ENCODE measurements at regions not wholly inside any gene's neighbourhood (a gene's known extent, or its start where the extent isn't known, plus 50 kb on each side); places are given as distances from the start of the nearest gene placed in this dataset.

DNA sequence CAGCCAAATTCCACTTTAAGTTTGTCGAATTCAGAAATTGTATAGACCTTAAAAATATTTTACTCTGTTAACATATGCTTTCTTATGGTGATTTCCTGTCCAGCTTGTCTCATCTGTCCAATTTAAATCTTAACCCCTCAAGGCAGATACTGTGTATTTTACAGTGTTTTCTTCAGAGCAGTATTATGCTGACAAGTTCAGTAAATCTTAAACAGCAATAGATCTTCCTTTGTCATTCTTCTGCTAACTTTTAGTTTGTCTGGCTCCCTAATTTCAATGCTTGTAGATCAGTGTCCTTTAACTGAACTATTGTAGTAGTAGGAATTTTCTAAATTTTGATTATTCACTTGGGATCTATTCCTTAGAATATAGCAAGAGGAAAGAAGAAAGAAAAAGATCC lies 52.8 kb upstream of the MEIS1 start:
- no peaks in the 10 kb centered on the region for H3K9me3 ChIP-seq (ENCODE audit: insufficient read depth, low read depth, low read length)
- H2AFZ ChIP-seq (ENCODE audit: low read length), result no peak overlapping the region
- no peaks in the 10 kb centered on the region for H3K9me2 ChIP-seq (replicated peaks; ENCODE audit: low read depth, low read length)
- no peak for TF ChIP-seq EZH2phosphoT487 (IDR thresholded peaks at IDR 0.05; ENCODE audit: borderline replicate concordance)
- TF ChIP-seq, protein P1, sequence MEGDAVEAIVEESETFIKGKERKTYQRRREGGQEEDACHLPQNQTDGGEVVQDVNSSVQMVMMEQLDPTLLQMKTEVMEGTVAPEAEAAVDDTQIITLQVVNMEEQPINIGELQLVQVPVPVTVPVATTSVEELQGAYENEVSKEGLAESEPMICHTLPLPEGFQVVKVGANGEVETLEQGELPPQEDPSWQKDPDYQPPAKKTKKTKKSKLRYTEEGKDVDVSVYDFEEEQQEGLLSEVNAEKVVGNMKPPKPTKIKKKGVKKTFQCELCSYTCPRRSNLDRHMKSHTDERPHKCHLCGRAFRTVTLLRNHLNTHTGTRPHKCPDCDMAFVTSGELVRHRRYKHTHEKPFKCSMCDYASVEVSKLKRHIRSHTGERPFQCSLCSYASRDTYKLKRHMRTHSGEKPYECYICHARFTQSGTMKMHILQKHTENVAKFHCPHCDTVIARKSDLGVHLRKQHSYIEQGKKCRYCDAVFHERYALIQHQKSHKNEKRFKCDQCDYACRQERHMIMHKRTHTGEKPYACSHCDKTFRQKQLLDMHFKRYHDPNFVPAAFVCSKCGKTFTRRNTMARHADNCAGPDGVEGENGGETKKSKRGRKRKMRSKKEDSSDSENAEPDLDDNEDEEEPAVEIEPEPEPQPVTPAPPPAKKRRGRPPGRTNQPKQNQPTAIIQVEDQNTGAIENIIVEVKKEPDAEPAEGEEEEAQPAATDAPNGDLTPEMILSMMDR (conservative IDR thresholded peaks at IDR 0.05; ENCODE audit: low read length), result no peak
- no peaks in the 10 kb centered on the region for H3K27me3 ChIP-seq (ENCODE audit: insufficient read depth, low read length, poor library complexity, severe bottlenecking)
- H3K4me1 ChIP-seq (ENCODE audit: insufficient read depth, low read length, poor library complexity, severe bottlenecking), result no peaks in the 10 kb centered on the region
- no peaks in the 10 kb centered on the region for H3F3A ChIP-seq (ENCODE audit: low read depth)
- H3K4me3 ChIP-seq (ENCODE audit: low read length, poor library complexity, severe bottlenecking), result no peak overlapping the region
- no peaks in the 10 kb centered on the region for H4K20me1 ChIP-seq (ENCODE audit: insufficient read depth, low read length, poor library complexity, severe bottlenecking)
- no peak overlapping the region for H3K4me2 ChIP-seq (ENCODE audit: low read depth, low read length, poor library complexity, severe bottlenecking)
- H3K9ac ChIP-seq (ENCODE audit: low read depth, low read length, poor library complexity, severe bottlenecking), result no peak overlapping the region
- no peaks in the 10 kb centered on the region for H3K36me3 ChIP-seq (ENCODE audit: insufficient read depth, low read length)
- H3K79me2 ChIP-seq (ENCODE audit: insufficient read depth, low read length), result no peaks in the 10 kb centered on the region

DNA sequence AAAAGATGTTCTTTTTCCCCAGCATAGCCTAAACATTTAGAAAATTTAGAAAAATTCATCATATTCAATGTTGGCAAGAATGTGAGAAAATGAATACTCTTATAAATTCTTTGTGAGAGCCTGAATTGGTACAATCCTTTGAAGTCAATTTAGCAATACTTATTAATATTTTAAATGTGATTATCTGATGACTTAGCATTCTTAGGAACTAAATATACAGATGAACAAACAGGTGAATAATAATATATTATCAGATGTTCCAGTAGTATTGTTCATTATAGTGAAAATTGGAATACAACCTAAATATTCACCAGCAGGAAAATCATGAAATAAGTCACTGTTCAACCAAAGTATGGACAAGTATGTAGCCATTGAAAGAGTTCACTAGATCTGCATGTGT lies 55.5 kb upstream of the MEIS1 start:
- H3F3A ChIP-seq (ENCODE audit: low read depth), result no peaks in the 10 kb centered on the region
- no peaks in the 10 kb centered on the region for H3K9me2 ChIP-seq (replicated peaks; ENCODE audit: low read depth, low read length)
- H3K9ac ChIP-seq (ENCODE audit: low read depth, low read length, poor library complexity, severe bottlenecking), result no peak overlapping the region
- no peaks in the 10 kb centered on the region for H3K79me2 ChIP-seq (ENCODE audit: insufficient read depth, low read length)
- no peak overlapping the region for H2AFZ ChIP-seq (ENCODE audit: low read length)
- no peak overlapping the region for H3K4me3 ChIP-seq (ENCODE audit: low read length, poor library complexity, severe bottlenecking)
- no peaks in the 10 kb centered on the region for H3K4me1 ChIP-seq (ENCODE audit: insufficient read depth, low read length, poor library complexity, severe bottlenecking)
- H4K20me1 ChIP-seq (ENCODE audit: insufficient read depth, low read length, poor library complexity, severe bottlenecking), result no peaks in the 10 kb centered on the region
- H3K36me3 ChIP-seq (ENCODE audit: insufficient read depth, low read length), result no peaks in the 10 kb centered on the region
- TF ChIP-seq EZH2phosphoT487 (IDR thresholded peaks at IDR 0.05; ENCODE audit: borderline replicate concordance), result no peak
- TF ChIP-seq, protein P1 (conservative IDR thresholded peaks at IDR 0.05; ENCODE audit: low read length), result no peak
- no peaks in the 10 kb centered on the region for H3K27me3 ChIP-seq (ENCODE audit: insufficient read depth, low read length, poor library complexity, severe bottlenecking)
- H3K9me3 ChIP-seq (ENCODE audit: insufficient read depth, low read depth, low read length), result no peaks in the 10 kb centered on the region
- no peak overlapping the region for H3K4me2 ChIP-seq (ENCODE audit: low read depth, low read length, poor library complexity, severe bottlenecking)

DNA sequence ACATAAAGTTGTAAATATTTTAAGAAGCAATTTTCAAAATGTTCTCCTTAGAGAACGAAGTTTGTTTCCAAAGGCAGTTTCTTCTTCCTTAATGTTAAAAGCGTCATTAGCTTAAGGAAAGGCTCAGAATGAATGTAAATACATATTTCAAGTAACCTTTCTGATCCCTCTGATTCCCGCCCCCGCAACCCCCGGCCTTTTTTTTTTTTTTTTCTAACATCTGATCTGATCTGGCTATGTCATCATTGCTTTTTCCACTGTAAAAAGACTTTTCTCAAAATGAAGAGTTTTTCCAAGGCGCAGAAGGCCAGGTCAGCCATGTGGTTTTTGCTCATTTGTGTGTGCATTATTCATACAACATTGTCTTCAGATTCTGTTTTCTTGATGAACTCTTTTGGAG lies 57.1 kb upstream of the MEIS1 start:
- no peak overlapping the region for H2AFZ ChIP-seq (ENCODE audit: low read length)
- H3K4me2 ChIP-seq (ENCODE audit: low read depth, low read length, poor library complexity, severe bottlenecking), result no peak overlapping the region
- no peak overlapping the region for H3K4me3 ChIP-seq (ENCODE audit: low read length, poor library complexity, severe bottlenecking)
- no peaks in the 10 kb centered on the region for H4K20me1 ChIP-seq (ENCODE audit: insufficient read depth, low read length, poor library complexity, severe bottlenecking)
- no peaks in the 10 kb centered on the region for H3F3A ChIP-seq (ENCODE audit: low read depth)
- H3K9me2 ChIP-seq (replicated peaks; ENCODE audit: low read depth, low read length), result no peaks in the 10 kb centered on the region
- no peak overlapping the region for H3K9ac ChIP-seq (ENCODE audit: low read depth, low read length, poor library complexity, severe bottlenecking)
- no peaks in the 10 kb centered on the region for H3K27me3 ChIP-seq (ENCODE audit: insufficient read depth, low read length, poor library complexity, severe bottlenecking)
- H3K36me3 ChIP-seq (ENCODE audit: insufficient read depth, low read length), result no peaks in the 10 kb centered on the region
- H3K79me2 ChIP-seq (ENCODE audit: insufficient read depth, low read length), result no peaks in the 10 kb centered on the region
- H3K4me1 ChIP-seq (ENCODE audit: insufficient read depth, low read length, poor library complexity, severe bottlenecking), result no peaks in the 10 kb centered on the region
- no peaks in the 10 kb centered on the region for H3K9me3 ChIP-seq (ENCODE audit: insufficient read depth, low read depth, low read length)
- TF ChIP-seq, protein P1 (conservative IDR thresholded peaks at IDR 0.05; ENCODE audit: low read length), result no peak
- TF ChIP-seq EZH2phosphoT487 (IDR thresholded peaks at IDR 0.05; ENCODE audit: borderline replicate concordance), result no peak

Data from Loucy (cell line).